Large intestine (tissue), 3 donors: ENCODE measurements at regions not wholly inside any gene's neighbourhood (a gene's known extent, or its start where the extent isn't known, plus 50 kb on each side); places are given as distances from the start of the nearest gene placed in this dataset.

Source experiments
- DNase-seq, 2 donors: peaks; one replicate each; pipeline versions ENCODE4 v3.0.0 to v3.0.0-alpha.2; 2013
- H3K27ac ChIP-seq: one replicate; pipeline ENCODE4 v1.5.1; 2013; ENCODE audit warnings: low read length
- H3K27me3 ChIP-seq: 2 replicates; pipeline ENCODE4 v1.6.1; 2013; ENCODE audit warnings: low read length; ENCODE audit not compliant: control insufficient read depth, insufficient read depth
- H3K36me3 ChIP-seq: 2 replicates; pipeline ENCODE4 v1.6.1; 2013; ENCODE audit warnings: low read length; ENCODE audit not compliant: control insufficient read depth, insufficient read depth
- H3K4me1 ChIP-seq: one replicate; pipeline ENCODE4 v1.6.1; 2013; ENCODE audit warnings: low read length; ENCODE audit not compliant: control insufficient read depth, insufficient read depth
- H3K4me3 ChIP-seq: one replicate; pipeline ENCODE4 v1.5.1; 2013; ENCODE audit warnings: low read length
- H3K9me3 ChIP-seq: one replicate; pipeline ENCODE4 v1.6.1; 2013; ENCODE audit warnings: mild to moderate bottlenecking, low read depth, low read length, moderate library complexity; ENCODE audit not compliant: control insufficient read depth
- WGBS: methylation state at CpG from one replicate; pipeline ENCODE4 v1.1.5; 2013; ENCODE audit warnings: low lambda C conversion rate; ENCODE audit not compliant: insufficient coverage; 5-methylcytosine and 5-hydroxymethylcytosine counted together

DNA sequence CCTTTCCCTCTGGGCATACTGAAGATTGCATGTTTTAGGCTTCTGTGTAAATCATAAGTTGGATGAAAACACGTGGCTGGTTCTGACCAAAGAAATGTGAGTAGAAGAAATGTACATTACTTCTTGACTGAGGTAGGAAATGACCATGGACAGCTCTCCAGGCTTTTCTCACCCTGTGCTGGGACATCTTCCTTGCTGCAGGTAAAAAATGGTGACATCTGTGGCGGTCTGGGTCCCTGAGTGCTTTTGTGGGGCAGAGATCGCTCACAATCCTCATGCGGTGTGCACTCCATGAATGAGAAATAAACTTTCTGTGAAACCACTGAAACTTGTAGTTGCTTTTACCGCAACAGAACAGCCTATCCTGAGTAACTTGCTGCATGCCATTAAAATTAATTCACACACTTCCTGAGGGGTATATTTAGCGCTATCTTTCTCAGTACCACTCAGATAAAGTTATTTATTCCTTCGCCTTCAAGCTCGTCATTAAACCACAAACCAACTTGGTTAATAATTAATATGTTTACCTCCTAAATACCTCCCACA, 730.4 kb downstream of the EFNA5 start:
- no peaks in the 10 kb centered on the region for H3K4me1 ChIP-seq
- H3K27me3 ChIP-seq, result no peaks in the 10 kb centered on the region
- H3K9me3 ChIP-seq, result no peaks in the 10 kb centered on the region
- DNase-seq, result no peak
- H3K27ac ChIP-seq, result no peak overlapping the region
- 46% methylated on average over 2 of the region's 8 CpGs for WGBS
- no peaks in the 10 kb centered on the region for H3K36me3 ChIP-seq
- H3K4me3 ChIP-seq, result no peak overlapping the region

DNA sequence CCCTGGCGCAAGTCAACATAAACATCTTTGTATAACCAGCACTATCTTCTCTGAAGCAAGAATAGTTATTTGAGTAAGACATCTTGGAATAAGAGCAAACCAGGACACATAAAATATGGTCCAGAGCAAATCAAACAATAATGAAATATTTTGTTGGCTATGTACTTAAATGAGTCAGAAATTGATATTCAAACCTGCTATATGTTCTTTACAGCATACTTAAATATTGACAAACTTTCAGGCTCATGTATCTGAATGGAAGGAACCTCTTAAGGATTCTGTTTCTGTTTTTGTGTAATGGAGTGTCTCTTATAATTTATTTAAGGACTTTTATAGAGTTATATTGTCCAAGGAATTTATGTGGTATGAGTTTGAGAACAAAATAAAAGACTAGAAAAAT, 747.3 kb downstream of the EFNA5 start:
- Histone ChIP-seq H3K27me3 (no peaks in the 10 kb centered on the region), H3K27ac (no peak overlapping the region), H3K4me3 (no peak overlapping the region), H3K4me1 (no peaks in the 10 kb centered on the region), H3K9me3 (no peaks in the 10 kb centered on the region), H3K36me3 (no peaks in the 10 kb centered on the region)
- 67% methylated on average over 1 of the region's 1 CpG for WGBS
- DNase-seq, result no peak

DNA sequence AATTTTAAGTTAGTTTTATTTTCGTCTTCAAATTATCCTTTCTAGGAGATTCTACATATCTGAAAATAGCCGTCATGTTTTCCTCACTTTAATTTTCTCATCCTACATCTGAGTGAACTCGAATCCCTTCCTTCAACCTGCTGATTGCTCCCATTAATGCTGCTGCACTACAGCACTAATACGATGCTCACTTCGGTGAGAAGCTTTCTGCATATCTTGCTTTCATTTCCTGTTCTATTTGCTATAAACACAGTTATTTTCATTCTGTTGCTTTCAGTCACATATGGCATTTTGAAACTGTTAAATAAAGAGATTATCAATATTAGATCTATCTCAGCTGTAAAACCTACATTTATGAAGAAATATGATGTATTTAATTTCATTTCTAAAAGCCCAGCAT, 749.2 kb downstream of the EFNA5 start:
- no peaks in the 10 kb centered on the region for H3K27me3 ChIP-seq
- H3K36me3 ChIP-seq, result no peaks in the 10 kb centered on the region
- no peak overlapping the region for H3K27ac ChIP-seq
- no peak for DNase-seq
- H3K9me3 ChIP-seq, result no peaks in the 10 kb centered on the region
- 95% methylated on average over 5 of the region's 5 CpGs for WGBS
- no peak overlapping the region for H3K4me3 ChIP-seq
- no peaks in the 10 kb centered on the region for H3K4me1 ChIP-seq

DNA sequence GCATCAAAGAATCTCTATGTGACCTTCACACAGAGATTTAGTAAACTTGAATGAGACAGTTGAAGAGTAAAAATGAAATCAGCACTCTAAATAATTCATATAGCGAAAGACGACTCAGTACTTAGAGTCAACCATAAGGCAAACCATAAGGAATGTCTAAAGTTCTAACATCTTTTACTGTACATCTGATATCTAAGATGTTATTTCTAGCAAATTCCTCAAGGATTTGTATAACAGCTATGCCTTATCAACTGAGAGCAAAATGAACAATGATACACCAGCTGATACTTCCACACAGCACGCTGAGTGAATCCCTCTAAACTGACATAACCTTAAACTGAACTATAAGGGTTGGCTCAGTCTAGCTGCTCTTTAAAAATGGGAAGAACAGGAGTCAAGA, 760.3 kb downstream of the EFNA5 start:
- DNase-seq, result no peak
- H3K27ac ChIP-seq, result no peak overlapping the region
- H3K4me3 ChIP-seq, result no peak overlapping the region
- no peaks in the 10 kb centered on the region for H3K36me3 ChIP-seq
- no CpG with 5 or more reads among the region's 3 CpGs for WGBS
- no peaks in the 10 kb centered on the region for H3K4me1 ChIP-seq
- H3K27me3 ChIP-seq, result no peaks in the 10 kb centered on the region
- H3K9me3 ChIP-seq, result no peaks in the 10 kb centered on the region

DNA sequence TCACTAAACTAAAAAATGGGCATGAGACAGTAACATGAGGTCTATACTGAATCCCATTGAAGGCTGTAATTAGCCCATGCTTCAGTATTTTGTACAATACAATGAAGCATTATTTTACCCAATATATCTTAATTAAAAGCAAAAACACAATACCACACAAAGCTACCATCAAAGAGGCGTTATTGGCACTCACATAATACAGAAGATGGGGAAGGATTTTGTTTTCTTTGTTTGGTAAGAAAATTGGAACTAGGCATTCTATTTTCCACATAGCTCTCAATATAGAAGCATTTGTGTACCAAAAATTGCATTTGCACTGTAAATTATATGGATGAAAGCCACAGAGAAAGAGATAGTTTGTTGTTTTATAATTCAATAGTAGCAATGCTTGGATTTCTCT, 761.0 kb downstream of the EFNA5 start:
- Histone ChIP-seq H3K36me3 (no peaks in the 10 kb centered on the region), H3K9me3 (no peaks in the 10 kb centered on the region), H3K27ac (no peak overlapping the region), H3K4me1 (no peaks in the 10 kb centered on the region), H3K27me3 (no peaks in the 10 kb centered on the region), H3K4me3 (no peak overlapping the region)
- no CpG with 5 or more reads among the region's 1 CpG for WGBS
- no peak for DNase-seq

DNA sequence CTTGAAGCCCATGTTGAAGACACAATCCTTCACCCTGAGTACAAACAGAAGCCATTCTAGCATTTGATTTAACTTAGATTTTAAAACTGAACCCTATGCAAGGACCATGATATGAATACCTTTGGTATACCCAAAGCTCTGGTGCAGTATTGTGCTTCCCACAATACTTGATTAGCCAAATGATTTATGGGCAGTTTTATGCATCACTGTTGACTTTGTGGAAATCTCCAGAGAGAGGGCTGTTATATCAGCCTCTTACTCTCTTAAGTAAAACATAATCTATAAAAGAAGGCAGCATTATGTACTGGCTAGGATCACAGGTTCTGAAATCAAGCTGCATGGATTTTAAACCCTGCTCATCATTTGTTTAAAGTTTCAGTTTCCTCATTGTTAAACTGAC, 762.8 kb downstream of the EFNA5 start:
- no peak overlapping the region for H3K4me3 ChIP-seq
- no peaks in the 10 kb centered on the region for H3K27me3 ChIP-seq
- DNase-seq, result no peak
- no peaks in the 10 kb centered on the region for H3K9me3 ChIP-seq
- H3K27ac ChIP-seq, result no peak overlapping the region
- no peaks in the 10 kb centered on the region for H3K4me1 ChIP-seq
- no peaks in the 10 kb centered on the region for H3K36me3 ChIP-seq

DNA sequence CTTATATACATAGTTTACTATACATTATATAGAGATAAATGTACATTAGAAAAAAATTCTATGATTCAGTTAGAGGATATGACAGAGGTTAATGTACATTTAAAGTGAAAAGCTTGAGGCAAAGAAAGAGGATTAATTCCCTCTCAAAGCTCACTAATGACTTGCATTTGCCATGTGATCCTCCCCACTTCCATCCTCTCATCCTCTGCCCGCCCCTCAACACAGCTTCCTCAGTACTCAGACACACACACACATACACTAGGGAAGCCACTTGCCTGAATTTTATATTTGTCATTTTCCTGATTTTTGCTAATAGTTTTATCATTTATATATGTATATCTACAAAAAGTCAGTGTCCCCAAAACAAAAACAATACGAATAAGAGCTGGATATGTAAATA, 764.5 kb downstream of the EFNA5 start:
- Histone ChIP-seq H3K27me3 (no peaks in the 10 kb centered on the region), H3K36me3 (no peaks in the 10 kb centered on the region), H3K4me1 (no peaks in the 10 kb centered on the region), H3K9me3 (no peaks in the 10 kb centered on the region), H3K4me3 (no peak overlapping the region), H3K27ac (no peak overlapping the region)
- 89% methylated on average over 1 of the region's 2 CpGs for WGBS
- DNase-seq, result no peak

DNA sequence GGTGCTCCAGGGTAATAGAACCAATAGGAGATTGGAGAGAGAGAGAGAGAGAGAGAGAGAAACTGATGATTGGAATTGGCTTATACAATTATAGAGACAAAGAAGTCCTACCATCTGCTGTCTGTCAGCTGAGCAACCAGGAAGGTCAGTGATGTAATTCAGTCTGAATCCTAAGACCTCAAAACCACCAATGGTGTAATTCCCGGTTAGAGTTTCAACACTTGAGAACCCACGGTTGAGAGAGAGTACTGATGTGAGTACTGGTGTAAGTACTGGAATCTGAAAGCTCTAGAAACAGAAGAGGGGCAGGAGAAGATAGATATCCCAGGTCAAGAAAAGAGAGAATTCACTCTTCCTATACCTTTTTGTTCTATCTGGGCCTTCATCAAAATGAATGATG, 775.8 kb downstream of the EFNA5 start:
- H3K4me1 ChIP-seq, result no peaks in the 10 kb centered on the region
- no peaks in the 10 kb centered on the region for H3K27me3 ChIP-seq
- H3K9me3 ChIP-seq, result no peaks in the 10 kb centered on the region
- WGBS, result no CpG with 5 or more reads among the region's 2 CpGs
- no peak overlapping the region for H3K4me3 ChIP-seq
- H3K36me3 ChIP-seq, result no peaks in the 10 kb centered on the region
- no peak overlapping the region for H3K27ac ChIP-seq
- no peak for DNase-seq

DNA sequence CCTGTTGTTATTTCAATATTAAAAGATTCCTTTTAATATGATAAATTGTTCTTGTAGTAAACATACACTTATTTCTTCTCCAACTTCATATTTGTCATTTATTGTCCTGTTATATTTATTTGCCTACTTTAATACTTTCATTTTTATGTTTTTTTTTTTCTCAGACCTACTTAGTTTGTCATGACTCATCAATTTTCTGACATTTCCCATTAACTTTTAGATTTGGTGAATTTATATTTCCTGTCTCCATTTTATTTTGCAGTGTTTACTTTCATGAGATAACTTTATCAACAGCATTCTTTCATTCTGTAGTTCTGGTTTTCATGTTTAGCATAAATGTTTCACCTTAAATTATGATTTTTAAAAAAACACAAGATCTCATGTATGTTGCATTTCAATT, 788.7 kb downstream of the EFNA5 start:
- no peaks in the 10 kb centered on the region for H3K36me3 ChIP-seq
- DNase-seq, result no peak
- no peak overlapping the region for H3K4me3 ChIP-seq
- no peaks in the 10 kb centered on the region for H3K4me1 ChIP-seq
- no peaks in the 10 kb centered on the region for H3K9me3 ChIP-seq
- no peak overlapping the region for H3K27ac ChIP-seq
- no peaks in the 10 kb centered on the region for H3K27me3 ChIP-seq

DNA sequence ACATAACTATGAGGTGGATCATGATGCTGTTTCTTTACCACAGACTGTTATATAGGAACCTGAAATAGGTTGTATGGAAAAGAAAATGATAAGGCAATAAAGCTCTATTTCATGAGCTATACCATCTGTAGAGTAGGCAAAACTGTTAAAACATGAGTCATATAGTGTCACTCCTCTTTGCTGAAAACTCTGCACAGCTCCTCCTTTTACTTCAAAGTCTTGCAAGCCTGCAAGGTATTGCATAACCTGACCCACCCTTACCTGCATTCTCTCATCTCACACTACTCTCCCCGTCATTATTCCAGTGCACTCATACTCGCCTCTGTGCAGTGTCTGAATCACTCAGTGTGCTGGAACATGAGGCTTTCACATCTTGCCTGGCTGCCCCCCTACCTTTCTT, 790.1 kb downstream of the EFNA5 start:
- H3K4me3 ChIP-seq, result no peak overlapping the region
- WGBS, result no CpG with 5 or more reads among the region's 2 CpGs
- peak; percentile 21 to 48 for DNase-seq
- no peak overlapping the region for H3K27ac ChIP-seq
- H3K36me3 ChIP-seq, result no peaks in the 10 kb centered on the region
- H3K4me1 ChIP-seq, result no peaks in the 10 kb centered on the region
- peaks cover 12% of the 10 kb centered on the region for H3K9me3 ChIP-seq
- no peaks in the 10 kb centered on the region for H3K27me3 ChIP-seq

DNA sequence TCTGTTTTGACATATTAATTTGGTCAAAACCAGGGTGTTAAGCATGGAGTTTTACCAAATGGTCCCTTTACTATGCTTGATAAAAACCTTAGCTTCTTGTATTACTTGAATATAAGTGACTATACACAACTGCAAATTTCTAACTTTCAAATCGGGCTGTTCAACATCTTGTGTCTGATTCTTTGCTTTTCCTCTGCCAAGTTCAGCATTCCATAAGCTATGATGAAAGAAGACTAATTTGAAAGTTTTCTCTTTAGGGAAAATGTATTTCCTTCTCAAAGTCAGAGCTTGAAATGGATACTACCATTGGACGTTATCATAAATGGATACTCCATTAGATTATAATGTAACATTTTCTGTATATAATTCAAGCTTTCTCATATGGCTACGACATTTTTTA, 792.9 kb downstream of the EFNA5 start:
- no peak overlapping the region for H3K27ac ChIP-seq
- WGBS, result 83% methylated on average over 1 of the region's 3 CpGs
- no peak for DNase-seq
- H3K4me1 ChIP-seq, result no peaks in the 10 kb centered on the region
- no peaks in the 10 kb centered on the region for H3K36me3 ChIP-seq
- peaks cover 14% of the 10 kb centered on the region for H3K9me3 ChIP-seq
- no peak overlapping the region for H3K4me3 ChIP-seq
- no peaks in the 10 kb centered on the region for H3K27me3 ChIP-seq
